Vagina (tissue), 2 donors: ENCODE measurements at regions not wholly inside any gene's neighbourhood (a gene's known extent, or its start where the extent isn't known, plus 50 kb on each side); places are given as distances from the start of the nearest gene placed in this dataset.

Experiments
- CTCF ChIP-seq, 3 experiments: fragments of 450-650 bp in 2 of 3; fragments of 200-600 bp in 1 of 3; sonication (generic) in 1 of 3; IDR thresholded peaks; one replicate each; pipeline ENCODE4 v1.5.1; 2017 to 2019; ENCODE audit warnings: antibody characterized with exemption in 3 of 3, mild to moderate bottlenecking in 2 of 3, moderate library complexity in 2 of 3
- POLR2AphosphoS5 ChIP-seq, 2 donors: sonication (generic); formaldehyde crosslinking; IDR thresholded peaks; one replicate each; pipeline ENCODE4 v1.9.0; 2017; ENCODE audit warnings: antibody characterized with exemption in 2 of 2, mild to moderate bottlenecking in 2 of 2, low read depth in 1 of 2; ENCODE audit not compliant: insufficient read depth in 1 of 2

GRCh38 chr9:29325894-29326293 lies 1752.6 kb upstream of the C9orf72 start:
- TF ChIP-seq CTCF (IDR thresholded peaks at IDR 0.05) (no peak), POLR2AphosphoS5 (IDR thresholded peaks at IDR 0.05; ENCODE audit: insufficient read depth in 1 of 2, low read depth in 1 of 2) (no peak)
